ENCODE measurements at regions not wholly inside any gene's neighbourhood (a gene's known extent, or its start where the extent isn't known, plus 50 kb on each side); places are given as distances from the start of the nearest gene placed in this dataset.

DNA sequence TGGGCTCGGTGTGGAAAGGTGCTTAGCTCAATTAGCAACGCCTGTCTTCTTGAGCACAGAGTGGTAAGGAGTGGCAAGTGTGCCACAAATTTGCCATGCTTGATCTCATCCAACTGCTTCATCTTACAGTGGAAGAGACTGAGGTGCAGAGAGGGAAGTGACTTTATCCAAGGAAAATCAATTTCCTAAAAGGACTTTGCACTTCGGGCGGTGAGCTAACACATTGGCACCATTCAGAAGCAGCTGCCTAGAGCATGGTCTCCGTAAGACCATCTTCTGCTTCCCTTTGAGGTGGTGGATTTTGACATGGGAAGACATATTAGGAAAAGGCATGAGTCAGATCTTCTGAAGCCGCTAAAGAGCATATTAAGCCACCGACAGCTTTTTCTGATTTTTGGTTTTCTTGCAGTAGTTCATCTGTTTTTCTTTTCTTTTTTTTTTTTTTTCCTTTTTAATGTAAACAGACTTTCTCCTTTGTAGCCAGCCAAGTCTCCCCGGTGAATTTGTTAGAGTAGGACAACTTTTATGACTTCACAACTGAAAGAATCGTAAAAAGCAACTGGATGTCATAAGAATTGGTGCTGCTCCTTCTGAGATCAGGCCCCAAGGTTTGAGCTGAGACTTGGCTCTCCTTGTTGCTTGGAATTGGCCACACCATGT, 273.2 kb downstream of the CDC5L start:
- no peak for DNase-seq (ENCODE audit: low read depth in 3 of 3, low spot score in 1 of 3)

DNA sequence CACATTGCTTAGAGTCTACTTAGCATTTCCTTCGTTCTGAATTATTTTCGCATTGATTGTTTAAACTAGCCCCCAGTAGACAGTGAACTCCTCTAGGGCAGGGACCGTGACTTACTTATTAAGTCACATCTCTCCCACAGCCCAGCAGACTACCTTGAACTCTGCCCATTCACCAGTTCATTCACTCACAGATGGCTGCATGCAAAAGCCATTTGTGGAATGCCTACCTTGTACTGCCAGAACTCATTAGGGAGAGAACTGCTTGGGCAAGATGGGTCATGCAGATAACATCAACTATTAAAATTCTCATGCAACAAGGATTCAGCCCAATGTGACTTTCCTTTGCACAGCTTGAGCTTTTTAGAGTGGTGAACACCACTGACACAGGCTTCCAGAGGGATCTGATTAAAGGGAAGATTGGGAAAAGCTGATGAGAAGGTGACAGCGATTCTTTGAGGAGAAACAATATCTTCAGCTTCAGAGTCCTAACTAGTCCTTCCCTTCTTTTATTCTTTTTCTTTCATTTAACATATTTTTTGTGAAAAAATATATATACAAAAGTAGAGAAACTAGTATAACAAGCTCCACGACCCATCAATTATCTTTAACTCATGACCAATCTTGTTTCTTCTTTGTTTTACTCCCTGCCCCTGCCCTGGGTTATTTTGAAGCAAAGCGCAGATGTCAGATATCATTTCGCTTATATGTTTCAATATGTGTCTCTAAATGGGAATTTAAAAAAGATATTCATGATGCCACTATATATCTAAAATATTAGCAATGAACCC, 273.9 kb downstream of the CDC5L start:
- no peak for DNase-seq (ENCODE audit: low read depth in 3 of 3, low spot score in 1 of 3)

DNA sequence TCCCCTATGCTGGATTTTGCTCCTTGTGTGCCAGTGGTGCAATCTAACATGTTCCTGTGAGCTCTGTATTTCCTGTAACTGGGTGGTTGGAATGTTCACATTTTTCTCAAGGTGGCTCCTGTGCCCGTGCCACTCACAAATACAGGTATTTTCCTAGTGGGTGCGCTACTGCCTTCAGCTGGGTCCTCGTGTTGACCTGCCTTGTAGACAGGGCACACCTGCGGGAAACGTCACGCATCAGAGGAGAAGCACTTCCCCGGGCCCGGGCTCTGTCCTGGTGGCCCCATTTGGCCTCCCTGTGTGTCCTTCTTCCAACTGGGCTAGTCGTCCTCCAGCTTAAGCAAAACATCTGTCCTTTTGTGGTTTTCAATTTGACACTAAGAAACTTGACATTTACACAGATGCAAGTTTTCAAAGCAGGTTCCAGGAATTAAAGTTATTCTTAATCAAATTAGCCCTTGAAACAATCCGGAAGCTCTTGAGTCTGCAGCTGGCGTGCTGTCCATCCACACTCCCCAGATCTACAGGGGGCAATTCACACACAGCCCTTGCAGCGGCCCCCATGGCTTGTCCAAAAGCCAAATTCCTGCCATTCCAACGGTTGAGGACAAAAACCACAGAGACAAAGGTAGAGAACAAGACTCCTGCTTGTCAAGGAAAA, 275.1 kb downstream of the CDC5L start:
- no peak for DNase-seq (ENCODE audit: low read depth in 3 of 3, low spot score in 1 of 3)

DNA sequence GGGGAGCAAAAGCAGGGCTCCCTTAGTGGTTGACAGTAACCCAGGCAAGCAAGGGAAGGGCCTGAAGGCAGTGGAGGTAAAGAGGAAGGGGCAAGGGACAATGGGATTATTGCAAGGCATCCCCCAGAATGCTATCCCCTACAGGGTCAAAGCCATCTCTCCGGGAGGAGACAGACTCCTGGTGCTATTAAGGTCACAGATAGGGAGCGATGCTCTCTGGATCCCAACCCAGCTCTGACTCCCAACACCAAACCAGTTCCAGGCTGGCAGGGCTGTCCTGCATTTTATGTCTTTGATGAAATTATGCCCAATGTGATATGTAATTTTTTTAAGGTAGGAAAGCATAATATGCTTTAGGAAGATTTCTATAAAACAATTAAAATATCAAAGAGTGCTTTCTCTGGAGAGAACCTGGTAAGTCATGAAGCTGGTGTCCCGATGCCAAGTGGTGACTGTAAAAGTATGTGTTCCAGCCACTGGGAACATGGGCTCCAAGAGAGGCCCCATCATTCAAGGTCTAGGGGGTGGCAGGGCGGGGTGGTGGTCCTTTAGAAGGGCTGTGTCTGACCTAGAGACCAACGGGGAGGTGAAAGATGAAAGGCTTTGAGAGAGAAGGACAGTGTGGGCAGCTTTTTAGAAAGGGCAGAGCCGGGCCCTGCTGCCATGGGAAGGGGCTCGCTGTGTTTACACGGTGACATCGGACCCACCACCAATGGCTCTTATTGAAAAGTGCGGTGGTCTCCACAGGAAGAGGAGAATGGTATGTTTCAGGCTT, 276.5 kb downstream of the CDC5L start:
- no peak for DNase-seq (ENCODE audit: low read depth in 3 of 3, low spot score in 1 of 3)

DNA sequence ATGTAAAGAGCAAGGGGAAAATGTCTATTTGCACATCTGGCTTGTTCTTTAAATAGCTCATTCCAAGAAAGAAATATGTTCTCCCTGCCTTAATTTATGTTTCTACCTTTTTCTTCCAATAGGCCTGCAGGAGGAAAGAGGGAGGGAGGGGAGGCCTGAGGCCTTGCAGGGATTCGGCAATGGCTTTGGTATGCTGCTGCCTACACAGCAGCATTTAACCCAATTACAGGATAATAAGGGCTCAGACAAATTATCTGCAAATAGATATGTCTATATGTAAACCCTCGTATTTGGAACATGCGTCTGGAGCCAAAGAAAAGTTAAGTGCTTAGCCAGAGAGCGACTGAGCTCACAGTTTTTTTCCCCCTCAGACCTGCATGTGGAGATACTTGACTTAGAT, 277.2 kb downstream of the CDC5L start:
- DNase-seq (ENCODE audit: low read depth in 3 of 3, low spot score in 1 of 3): no peak

DNA sequence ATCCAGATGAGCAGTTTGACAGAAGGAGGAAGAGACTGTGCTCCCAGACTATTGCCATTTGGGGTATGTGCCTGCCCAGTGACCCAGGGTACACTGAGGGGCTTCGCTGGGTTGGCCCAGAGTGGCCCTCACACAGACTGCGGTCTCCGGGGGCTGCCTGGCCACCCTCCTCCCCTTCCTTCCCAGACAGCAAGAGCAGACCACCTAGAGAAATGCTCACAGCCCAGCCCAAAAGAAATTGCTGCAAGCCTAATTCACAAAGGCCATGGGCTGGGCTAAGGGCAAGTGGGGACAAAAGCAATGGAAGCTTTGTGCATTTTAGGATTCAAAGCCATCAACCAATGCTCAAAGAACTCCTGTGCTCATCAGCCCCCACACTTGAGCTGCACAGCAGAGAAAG, 277.6 kb downstream of the CDC5L start:
- no peak for DNase-seq (ENCODE audit: low read depth in 3 of 3, low spot score in 1 of 3)

DNA sequence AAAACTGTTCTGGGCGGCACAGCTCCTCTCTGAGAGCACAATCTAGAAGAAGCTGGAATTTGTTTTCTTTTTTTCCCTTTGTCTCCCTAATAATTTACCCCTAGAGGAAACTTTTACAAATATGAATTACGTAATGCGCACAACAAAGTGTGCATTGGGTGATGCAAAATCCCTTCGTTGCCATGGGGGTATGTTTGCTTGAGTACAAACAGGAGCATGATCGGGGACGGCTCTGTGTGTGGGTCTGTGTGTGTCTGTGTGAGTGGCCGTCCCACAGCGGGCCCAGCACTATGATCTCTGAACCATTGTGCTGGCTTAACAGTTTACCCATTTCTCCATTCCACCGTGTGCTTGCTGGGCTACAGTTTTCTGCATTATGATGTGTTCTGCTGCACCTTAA, 278.2 kb downstream of the CDC5L start:
- no peak for DNase-seq (ENCODE audit: low read depth in 3 of 3, low spot score in 1 of 3)

DNA sequence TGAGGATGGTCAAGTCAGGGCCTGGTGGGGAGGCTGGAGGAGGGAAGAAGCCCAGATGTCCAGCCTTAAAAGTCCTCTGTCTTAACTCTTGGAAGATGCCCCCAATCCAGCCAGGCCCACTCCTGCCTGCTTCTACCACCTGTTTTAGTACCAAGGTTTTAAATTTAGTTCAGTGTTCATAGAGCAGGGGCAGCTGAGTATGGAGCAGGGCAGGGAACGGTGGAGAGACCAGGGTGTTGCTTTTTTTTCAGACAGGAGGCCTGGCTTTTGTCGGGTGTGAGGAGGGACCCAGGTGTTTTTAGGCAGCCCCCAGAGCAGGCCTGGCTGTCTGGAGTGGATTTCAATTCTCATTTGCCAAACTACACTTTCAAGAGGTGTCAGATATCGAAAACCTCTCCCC, 278.8 kb downstream of the CDC5L start:
- DNase-seq (ENCODE audit: low read depth in 3 of 3, low spot score in 1 of 3): no peak

DNA sequence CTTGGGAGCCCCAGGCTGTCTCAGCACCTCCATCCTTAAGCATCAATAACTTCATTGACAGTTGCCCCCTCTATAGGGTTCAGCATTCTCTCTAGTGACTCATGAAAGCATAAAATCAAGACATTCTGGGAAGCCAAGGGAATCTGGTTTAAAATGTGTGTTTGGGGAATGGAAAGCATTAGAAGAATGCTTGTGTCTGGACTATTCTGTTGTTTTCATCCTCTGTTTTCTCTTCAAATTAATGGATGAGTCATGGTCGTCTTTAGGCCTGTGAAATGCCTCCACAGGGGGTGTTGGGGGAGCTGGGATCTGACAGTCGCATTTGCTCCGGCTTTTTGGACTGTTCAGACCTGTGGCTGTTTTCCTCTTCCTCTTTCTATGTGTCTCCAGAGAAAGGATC, 279.7 kb downstream of the CDC5L start:
- no peak for DNase-seq (ENCODE audit: low read depth in 3 of 3, low spot score in 1 of 3)

DNA sequence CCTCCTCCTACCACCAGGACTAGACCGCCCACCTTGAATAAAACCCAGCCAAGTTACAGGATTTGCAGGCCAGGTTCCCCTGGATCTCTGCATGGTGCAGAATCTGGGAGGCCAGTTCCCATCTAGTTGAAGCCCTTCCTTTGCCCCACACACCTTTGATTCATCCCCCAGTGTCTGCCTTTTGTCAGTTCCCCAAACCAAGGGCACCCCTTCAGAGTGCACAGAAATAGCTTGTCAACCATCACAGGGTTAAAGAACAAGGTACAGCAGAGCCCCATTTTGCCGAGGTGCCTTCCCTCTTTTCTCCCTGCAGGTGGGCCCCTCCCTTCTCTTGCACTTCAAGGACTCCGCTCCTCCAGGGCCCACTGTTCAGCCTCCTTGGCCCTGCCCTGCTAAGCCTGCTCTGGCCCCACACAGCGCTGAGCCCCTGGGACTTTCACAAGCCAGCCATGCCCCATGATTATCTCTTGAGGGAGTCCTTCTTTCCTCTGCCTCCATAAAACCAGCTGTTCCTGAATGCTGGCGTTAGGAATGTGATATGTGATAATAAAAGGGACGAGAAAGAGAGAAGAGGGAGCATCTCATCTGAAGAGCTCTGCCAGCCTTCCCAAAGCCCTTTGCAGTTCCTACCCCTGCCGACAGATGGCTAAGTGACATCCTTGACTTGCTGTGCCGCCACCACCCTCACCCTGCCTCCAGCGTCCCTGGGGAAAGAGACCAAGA, 280.3 kb downstream of the CDC5L start:
- peak in 1 of 3 donors; percentile 22 for DNase-seq (ENCODE audit: low read depth in 3 of 3, low spot score in 1 of 3)

DNA sequence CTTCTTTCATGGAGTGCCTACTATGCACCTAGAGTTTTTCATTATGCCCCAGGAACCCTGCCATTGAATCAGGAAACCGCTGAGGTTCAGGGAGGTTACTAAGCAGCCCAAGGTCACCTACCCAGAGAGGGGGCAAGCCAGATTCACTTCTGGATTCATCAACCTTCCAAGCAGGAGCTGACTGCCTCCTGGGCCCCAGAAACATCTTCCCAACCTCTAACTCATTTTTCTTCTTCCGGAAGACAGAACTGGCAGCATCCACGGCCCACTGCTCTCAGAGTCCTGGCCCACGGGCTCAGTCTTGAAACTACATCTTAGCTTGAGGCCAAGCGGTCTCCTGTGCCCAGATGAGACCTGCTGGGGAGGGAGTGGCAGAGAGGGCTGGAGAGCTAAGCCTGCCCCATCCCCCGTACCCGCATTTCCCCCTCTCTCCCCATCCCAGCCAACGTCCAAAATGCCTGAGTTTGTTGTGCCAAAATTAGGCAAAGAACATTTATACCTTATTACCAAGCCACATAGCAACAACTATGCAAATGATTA, 281.0 kb downstream of the CDC5L start:
- DNase-seq (ENCODE audit: low read depth in 3 of 3, low spot score in 1 of 3): no peak

DNA sequence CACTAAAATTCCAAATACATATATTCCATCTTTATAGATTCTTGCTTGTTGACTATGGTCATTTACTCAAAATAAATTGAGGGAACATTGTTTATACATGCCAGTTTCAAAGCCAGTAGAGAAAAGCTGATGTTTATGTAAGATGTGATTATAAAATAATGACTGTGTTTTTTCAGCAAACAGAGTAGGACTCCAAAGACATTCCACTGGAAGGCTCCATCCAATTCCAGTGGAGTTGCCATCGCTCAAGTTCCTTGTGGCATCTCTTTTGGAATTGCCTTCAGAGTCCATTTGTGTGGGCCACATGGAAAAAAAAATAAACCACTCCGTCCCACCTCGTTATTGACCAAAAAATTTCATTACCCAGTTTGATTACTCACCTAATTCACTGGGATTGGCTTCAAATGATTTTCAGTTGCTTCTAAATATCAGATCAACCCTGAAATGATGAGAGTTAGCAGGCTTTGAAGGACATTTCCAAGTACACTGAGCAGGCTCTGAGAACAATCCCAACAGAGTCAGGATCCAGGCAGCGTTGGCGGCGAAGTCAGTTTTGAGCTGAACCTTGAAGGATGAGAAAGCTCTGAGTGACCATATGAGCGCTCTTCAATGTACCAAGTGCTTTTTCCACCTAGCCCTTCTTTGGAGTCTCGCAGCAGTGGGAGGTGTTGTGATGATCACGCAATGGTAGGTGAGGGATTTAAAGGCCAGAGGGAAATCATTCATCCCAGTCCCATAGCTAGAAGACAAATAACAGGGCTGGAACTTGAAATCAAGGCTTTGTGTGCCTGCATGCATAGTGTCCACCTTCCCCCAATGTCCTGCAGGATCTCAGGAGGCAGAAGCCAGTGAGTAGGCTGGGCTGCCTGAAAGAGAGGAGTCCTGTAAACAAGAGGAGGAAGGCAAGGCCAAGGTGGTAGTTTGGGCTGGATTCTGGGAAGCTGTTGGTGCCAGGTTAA, 281.7 kb downstream of the CDC5L start:
- no peak for DNase-seq (ENCODE audit: low read depth in 3 of 3, low spot score in 1 of 3)

DNA sequence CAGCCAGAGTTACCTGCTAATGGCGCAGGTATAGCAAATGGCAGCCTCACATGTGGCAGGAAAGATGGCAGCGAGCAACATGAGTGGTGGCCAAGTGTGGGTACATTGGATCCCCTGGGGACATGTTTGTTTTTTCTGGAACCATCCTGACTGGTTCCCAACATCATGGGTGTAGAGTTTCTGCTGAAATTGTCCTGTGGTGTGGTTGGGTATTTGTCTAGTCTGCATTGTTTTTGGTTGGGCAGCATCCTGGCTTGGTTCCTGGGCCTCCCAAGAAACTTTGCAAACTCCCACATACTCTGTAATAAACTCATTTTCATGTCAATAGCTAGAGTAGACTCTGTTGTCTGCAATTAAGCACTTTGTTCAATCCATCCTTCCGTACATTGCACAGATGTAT, 282.6 kb downstream of the CDC5L start:
- DNase-seq (ENCODE audit: low read depth in 3 of 3, low spot score in 1 of 3): no peak

DNA sequence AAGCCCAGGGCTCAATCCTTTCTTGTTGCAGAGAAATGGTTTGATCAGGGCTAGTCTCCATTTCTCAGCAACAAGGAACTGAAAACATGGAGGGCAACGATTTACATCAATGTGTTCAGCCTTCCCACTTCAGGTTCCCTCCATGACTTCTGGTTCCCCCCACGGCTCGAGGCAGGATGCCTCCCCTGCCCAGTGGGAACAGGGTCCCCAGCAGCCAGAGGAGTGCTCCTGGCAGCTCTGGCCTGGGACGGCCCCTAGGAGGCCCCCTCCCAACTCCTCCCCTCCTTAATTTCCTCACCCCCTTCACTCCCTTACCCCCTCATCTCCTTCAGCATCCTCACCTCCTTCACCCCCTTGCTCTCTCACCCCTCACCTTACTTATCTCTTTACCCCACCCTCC, 283.8 kb downstream of the CDC5L start:
- DNase-seq (ENCODE audit: low read depth in 3 of 3, low spot score in 1 of 3): no peak

DNA sequence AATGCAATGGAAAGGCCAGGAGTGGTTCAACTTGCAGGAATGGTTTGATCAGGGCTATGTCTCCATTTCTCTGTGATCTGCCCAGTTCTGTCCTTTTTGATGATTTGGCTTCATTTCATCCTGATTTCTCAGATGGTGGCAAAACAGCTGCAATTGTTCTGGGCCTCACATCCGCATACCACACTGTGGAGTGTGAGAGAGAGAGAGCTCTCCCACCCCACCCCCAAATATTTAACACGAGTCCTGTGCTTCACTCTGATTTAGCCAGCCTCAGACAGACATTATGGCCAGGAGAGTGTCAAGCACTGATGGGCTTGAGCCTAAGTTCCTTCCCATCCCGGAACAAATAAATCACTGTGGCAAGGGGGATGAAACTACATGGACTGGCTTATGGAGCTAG, 284.6 kb downstream of the CDC5L start:
- DNase-seq (ENCODE audit: low read depth in 3 of 3, low spot score in 1 of 3): no peak

DNA sequence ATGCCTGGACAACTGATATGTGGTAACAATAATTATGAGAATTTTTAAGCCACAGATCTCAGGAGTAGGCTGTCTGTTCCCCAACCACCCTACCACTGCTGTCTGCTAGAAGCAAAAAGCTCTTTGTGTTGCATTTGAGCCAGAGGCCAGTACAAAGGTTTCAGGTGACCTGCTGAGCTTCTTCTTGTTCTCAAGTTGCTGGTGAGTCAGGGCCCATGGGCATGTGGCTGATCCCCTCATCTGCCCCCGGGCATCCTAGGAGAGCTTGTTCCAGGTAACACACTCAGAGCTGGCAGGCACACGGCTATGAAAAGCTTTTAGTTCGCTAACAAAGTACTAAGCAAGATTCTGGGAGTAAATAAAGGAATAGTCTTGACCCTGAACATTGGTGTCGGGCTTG, 285.3 kb downstream of the CDC5L start:
- no peak for DNase-seq (ENCODE audit: low read depth in 3 of 3, low spot score in 1 of 3)

DNA sequence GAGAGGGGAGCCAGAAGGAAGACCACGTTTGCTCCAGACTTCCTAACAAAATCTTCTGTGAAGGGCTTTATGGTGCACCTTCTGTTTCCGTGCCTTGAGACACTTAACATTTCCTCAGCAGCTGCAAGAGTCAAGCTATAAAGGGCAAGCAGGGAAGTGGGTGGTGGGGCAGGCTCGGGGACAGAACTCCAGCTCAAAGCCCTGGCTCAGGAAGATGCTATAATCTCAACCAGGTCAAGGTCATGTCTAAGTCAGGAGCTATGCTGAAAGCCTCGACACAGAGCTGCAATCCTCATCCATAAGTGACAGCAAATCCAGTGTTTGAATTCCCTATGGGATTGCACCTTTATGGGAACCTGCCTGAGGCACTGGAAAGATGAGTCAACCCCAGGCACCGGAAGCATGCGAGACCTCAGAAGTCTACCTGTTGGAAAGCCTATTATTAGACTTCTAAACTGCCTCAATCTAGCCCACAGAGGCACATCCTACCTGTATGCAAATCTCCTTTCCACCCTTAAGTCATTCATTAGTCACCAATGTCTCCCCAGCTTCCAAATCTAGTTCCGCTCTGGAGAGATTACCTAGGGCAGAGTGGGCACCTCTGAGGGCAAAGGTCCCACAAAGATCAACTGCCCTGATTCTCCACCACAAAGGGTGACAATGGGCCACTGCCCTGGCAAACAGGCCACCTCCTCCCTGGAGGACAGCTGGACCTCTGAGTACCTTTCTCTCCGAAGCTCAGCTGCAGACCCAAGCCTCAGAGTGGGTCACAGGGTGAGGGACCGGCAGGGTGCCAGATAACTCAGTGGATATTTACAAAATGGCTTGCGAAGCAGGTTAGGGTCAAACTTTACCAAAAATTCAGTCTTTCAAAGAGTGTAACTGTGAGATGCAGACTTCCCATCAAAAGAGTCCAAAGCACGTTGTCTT, 287.0 kb downstream of the CDC5L start:
- no peak for DNase-seq (ENCODE audit: low read depth in 3 of 3, low spot score in 1 of 3)

DNA sequence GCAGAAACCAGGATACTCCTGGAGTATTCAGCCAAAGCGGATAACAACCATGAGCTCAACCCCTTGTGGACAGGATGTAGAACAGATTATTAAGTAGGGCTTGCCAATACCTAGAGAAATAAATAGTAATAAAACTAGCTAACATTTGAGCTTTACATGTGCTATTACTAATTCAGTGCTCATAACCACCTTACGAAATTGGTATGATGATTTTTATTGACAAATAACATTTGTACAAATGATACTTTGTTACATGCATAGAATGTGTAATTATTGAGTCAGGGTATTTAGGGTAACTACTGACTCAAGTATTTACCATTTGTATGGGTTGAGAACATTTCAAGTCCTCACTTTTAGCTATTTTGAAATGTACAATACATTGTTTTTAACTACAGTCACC, 287.9 kb downstream of the CDC5L start:
- DNase-seq (ENCODE audit: low read depth in 3 of 3, low spot score in 1 of 3): no peak

Data from stimulated activated CD4-positive, alpha-beta T cell treated with anti-CD3 and anti-CD28 coated beads, TNF-alpha, amount 100 ng/mL, for 1 hour (primary cell).